Nephron (organoid): ENCODE measurements at regions not wholly inside any gene's neighbourhood (a gene's known extent, or its start where the extent isn't known, plus 50 kb on each side); places are given as distances from the start of the nearest gene placed in this dataset.

ENCODE experiments used
- H3K27ac Mint-ChIP-seq, 3 experiments: 2 replicates each; pipeline ENCODE4 v1.8.0; 2020; ENCODE audit warnings: mixed read lengths in 3 of 3, mild to moderate bottlenecking in 2 of 3, moderate library complexity in 1 of 3
- H3K27me3 Mint-ChIP-seq: 2 replicates; pipeline ENCODE4 v1.8.0; 2021; ENCODE audit warnings: low read depth, mild to moderate bottlenecking, moderate library complexity, mixed read lengths
- H3K36me3 Mint-ChIP-seq: 2 replicates; pipeline ENCODE4 v1.8.0; 2020; ENCODE audit warnings: low read depth, mixed read lengths
- H3K4me1 Mint-ChIP-seq: 2 replicates; pipeline ENCODE4 v1.8.0; 2020; ENCODE audit warnings: mixed read lengths
- H3K4me3 Mint-ChIP-seq, 3 experiments: 2 replicates each; pipeline ENCODE4 v1.8.0; 2020; ENCODE audit warnings: mild to moderate bottlenecking in 3 of 3, mixed read lengths in 3 of 3, moderate library complexity in 2 of 3
- H3K9me3 Mint-ChIP-seq: 2 replicates; pipeline ENCODE4 v1.8.0; 2020; ENCODE audit warnings: mixed read lengths
- TF ChIP-seq, protein P1 (sequence below), 3 experiments: fragments of 200-600 bp; sonication (generic); IDR thresholded peaks; one replicate each; pipeline ENCODE4 v1.5.0; 2021; ENCODE audit warnings: antibody characterized with exemption in 3 of 3; ENCODE audit not compliant: unreplicated experiment in 3 of 3

DNA sequence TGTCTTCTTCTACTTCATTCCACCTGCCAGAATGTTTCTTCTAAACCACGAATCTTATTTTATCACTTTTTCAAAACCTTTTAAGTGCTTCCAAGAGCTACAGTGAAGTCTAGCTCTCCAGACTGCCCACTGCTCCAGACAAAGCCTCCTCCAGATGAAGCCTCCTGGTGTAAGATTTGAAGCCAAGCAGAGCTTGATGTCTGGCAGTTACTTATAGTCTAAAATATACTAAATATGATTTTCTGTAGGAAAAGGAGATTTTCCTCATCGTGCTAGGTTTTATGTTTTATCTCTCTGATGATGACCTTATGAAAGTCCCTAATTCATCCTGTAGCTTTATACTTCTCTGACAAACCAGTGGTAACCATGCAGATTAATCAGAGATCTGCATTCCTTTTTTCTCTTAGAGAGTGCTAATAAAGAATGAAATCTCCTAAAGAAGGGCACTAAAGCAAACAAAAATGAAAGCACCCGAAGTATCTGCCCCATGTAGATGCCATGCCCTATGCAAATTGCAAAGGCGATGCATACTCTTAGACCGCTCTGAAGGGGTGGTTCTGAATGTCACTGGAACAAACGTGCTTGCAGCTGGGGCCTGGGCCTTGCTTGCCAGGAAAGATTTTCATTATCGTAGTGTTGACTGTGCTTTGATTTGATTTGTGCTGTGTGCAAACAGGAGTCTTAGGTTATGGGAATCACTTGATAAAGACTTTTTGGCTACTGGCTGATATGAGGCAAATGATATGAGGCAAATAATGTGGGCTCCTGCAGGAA is 314.2 kb downstream of the PID1 start:
- H3K4me1 Mint-ChIP-seq: peaks cover 14% of the 10 kb centered on the region
- peak overlapping the region in 1 of 3 experiments; percentile 67 for H3K27ac Mint-ChIP-seq
- H3K9me3 Mint-ChIP-seq: peaks cover 2% of the 10 kb centered on the region
- peaks cover 4% of the 10 kb centered on the region for H3K27me3 Mint-ChIP-seq
- TF ChIP-seq, protein P1, sequence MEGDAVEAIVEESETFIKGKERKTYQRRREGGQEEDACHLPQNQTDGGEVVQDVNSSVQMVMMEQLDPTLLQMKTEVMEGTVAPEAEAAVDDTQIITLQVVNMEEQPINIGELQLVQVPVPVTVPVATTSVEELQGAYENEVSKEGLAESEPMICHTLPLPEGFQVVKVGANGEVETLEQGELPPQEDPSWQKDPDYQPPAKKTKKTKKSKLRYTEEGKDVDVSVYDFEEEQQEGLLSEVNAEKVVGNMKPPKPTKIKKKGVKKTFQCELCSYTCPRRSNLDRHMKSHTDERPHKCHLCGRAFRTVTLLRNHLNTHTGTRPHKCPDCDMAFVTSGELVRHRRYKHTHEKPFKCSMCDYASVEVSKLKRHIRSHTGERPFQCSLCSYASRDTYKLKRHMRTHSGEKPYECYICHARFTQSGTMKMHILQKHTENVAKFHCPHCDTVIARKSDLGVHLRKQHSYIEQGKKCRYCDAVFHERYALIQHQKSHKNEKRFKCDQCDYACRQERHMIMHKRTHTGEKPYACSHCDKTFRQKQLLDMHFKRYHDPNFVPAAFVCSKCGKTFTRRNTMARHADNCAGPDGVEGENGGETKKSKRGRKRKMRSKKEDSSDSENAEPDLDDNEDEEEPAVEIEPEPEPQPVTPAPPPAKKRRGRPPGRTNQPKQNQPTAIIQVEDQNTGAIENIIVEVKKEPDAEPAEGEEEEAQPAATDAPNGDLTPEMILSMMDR (IDR thresholded peaks at IDR 0.05; ENCODE audit: unreplicated experiment in 3 of 3): no peak
- no peaks in the 10 kb centered on the region for H3K36me3 Mint-ChIP-seq
- H3K4me3 Mint-ChIP-seq: no peak overlapping the region

DNA sequence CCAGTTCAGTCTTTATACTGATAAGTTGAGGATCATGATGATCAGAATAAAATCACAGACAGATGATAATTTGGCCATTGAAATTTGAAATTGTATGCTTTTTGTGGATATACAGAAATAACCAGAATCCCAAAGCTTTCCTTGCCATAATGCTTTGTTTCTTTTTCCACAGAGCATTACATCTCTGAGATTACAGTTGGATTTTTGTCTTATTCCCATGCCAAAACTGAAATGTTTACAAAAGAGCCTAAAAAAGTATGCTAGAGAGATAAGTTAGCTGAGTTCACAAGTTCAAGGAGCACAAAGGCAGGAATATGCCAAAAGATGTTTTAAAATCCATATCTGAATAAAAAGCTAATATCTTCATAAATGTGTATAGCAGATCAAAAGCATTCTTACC is 321.3 kb downstream of the PID1 start:
- H3K4me3 Mint-ChIP-seq: no peak overlapping the region
- TF ChIP-seq, protein P1 (IDR thresholded peaks at IDR 0.05; ENCODE audit: unreplicated experiment in 3 of 3): no peak
- H3K4me1 Mint-ChIP-seq: peaks cover 3% of the 10 kb centered on the region
- no peaks in the 10 kb centered on the region for H3K36me3 Mint-ChIP-seq
- peak overlapping the region in 1 of 3 experiments; percentile 21 for H3K27ac Mint-ChIP-seq
- H3K9me3 Mint-ChIP-seq: no peaks in the 10 kb centered on the region
- peaks cover 5% of the 10 kb centered on the region for H3K27me3 Mint-ChIP-seq

DNA sequence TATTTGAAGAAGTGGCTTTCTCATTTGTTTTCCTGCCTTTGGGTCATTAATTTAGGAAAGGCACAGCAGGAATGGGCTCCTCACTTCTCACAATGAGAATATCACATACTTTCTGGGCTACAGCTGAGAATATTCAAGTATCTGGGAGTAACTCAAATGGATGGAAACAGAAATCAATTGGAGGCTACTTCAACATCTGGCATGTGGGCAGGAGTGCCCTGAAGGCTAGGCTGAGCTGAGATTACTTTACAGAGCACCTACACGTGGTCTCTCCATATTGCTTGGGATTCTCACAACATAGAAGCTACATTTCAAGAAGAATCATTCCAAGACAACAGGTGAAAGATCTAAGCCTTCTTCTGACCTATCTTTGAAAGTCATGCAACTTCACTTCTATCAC is 325.4 kb downstream of the PID1 start:
- H3K27ac Mint-ChIP-seq: no peak overlapping the region
- H3K4me1 Mint-ChIP-seq: peaks cover 3% of the 10 kb centered on the region
- no peaks in the 10 kb centered on the region for H3K36me3 Mint-ChIP-seq
- no peak overlapping the region for H3K4me3 Mint-ChIP-seq
- H3K9me3 Mint-ChIP-seq: no peaks in the 10 kb centered on the region
- H3K27me3 Mint-ChIP-seq: no peaks in the 10 kb centered on the region
- TF ChIP-seq, protein P1 (IDR thresholded peaks at IDR 0.05; ENCODE audit: unreplicated experiment in 3 of 3): no peak

DNA sequence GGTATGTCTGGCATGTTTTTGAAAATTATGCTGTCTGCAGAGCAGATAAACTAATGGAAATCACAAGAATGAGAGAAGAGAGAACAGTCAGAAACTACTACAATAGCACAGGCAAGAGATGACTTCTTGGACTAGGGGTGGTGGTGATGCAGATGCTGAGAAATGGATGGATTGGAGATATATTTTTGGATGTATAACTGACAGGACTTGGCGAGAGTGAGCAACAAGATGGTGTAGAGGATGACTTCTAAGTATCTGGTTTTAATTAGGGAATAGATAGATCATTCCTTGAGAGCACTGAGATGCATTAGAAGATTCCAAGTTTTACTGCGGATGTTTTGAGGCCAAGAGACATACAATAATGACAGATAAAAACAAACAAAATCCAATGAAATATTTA is 328.2 kb downstream of the PID1 start:
- TF ChIP-seq, protein P1 (IDR thresholded peaks at IDR 0.05; ENCODE audit: unreplicated experiment in 3 of 3): no peak

DNA sequence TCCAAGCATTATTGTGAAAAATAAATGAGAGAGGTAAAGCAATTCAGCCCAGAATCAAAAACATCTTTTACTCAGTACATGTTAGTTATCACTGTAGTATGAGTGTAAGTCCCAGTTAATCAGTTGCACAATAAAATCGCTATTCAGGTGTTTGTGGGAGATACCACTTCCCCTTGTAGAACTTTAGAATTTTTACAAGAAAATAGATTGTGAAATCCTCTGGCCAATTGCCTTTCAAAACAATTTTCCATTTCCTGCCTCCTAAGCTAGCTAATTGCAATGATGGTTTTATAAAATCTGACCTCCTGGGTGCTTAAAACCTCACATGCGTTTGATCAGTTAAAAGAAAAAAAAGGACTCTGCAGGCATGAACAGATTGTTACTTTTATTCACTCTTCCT is 332.5 kb downstream of the PID1 start:
- TF ChIP-seq, protein P1 (IDR thresholded peaks at IDR 0.05; ENCODE audit: unreplicated experiment in 3 of 3): no peak
- no peaks in the 10 kb centered on the region for H3K27me3 Mint-ChIP-seq
- no peaks in the 10 kb centered on the region for H3K4me1 Mint-ChIP-seq
- H3K27ac Mint-ChIP-seq: no peak overlapping the region
- no peak overlapping the region for H3K4me3 Mint-ChIP-seq
- no peaks in the 10 kb centered on the region for H3K36me3 Mint-ChIP-seq
- peaks cover 9% of the 10 kb centered on the region for H3K9me3 Mint-ChIP-seq

More for the DNA sequence above, 328.2 kb downstream of the PID1 start:
- Mint-ChIP-seq H3K36me3 (no peaks in the 10 kb centered on the region), H3K4me1 (no peaks in the 10 kb centered on the region), H3K27me3 (no peaks in the 10 kb centered on the region), H3K27ac (no peak overlapping the region), H3K9me3 (no peaks in the 10 kb centered on the region), H3K4me3 (no peak overlapping the region)
